Right cardiac atrium (tissue), 5 donors: ENCODE measurements at regions not wholly inside any gene's neighbourhood (a gene's known extent, or its start where the extent isn't known, plus 50 kb on each side); places are given as distances from the start of the nearest gene placed in this dataset.

Source experiments
- ATAC-seq, 2 donors: fragments of 200-7000 bp; cut with Tn5 transposase; one replicate each; pipeline versions ENCODE4 v1.8.0 to v1.9.1; 2020; ENCODE audit warnings: moderate library complexity in 2 of 2, mild to moderate bottlenecking in 1 of 2
- DNase-seq, 3 donors: peaks; one replicate each; pipeline ENCODE4 v3.0.0-alpha.2; 2020
- H3K27ac ChIP-seq: one replicate; pipeline ENCODE4 v1.5.1; 2013; ENCODE audit warnings: mild to moderate bottlenecking, low read length, control low read depth, moderate library complexity
- H3K27me3 ChIP-seq: one replicate; pipeline ENCODE4 v1.6.1; 2013; ENCODE audit not compliant: control insufficient read depth, insufficient read depth
- H3K4me1 ChIP-seq: one replicate; pipeline ENCODE4 v1.6.1; 2013; ENCODE audit warnings: low read length; ENCODE audit not compliant: control insufficient read depth, insufficient read depth
- H3K4me3 ChIP-seq: one replicate; pipeline ENCODE4 v1.5.1; 2013; ENCODE audit warnings: low read length, control low read depth
- H3K9me3 ChIP-seq: one replicate; pipeline ENCODE4 v1.6.1; 2013; ENCODE audit warnings: low read length; ENCODE audit not compliant: control insufficient read depth
- WGBS: extraction: QIAGEN DNeasy Blood & Tissue Kit; methylation state at CpG from one replicate; pipeline ENCODE4 v1.1.7; 2013; 5-methylcytosine and 5-hydroxymethylcytosine counted together
- intact Hi-C, 4 donors: fragments of 100-400 bp; cut with DNase I; formaldehyde crosslinking; loops; one replicate each; pipeline versions ENCODE4 v1.11.0 to v1.14.0; 2022 to 2023
- donor health status: healthy with polysubstance abuse.
- donor health status: DM: no; HTN: yes; CAD: no.
- donor health status: DM: no; HTN: no; CAD: no.
- donor health status: DM: no; HTN: yes; CAD: no; lungs with severe emphysema.
- donor health status: DM: yes; HTN: yes; CAD: no.

DNA sequence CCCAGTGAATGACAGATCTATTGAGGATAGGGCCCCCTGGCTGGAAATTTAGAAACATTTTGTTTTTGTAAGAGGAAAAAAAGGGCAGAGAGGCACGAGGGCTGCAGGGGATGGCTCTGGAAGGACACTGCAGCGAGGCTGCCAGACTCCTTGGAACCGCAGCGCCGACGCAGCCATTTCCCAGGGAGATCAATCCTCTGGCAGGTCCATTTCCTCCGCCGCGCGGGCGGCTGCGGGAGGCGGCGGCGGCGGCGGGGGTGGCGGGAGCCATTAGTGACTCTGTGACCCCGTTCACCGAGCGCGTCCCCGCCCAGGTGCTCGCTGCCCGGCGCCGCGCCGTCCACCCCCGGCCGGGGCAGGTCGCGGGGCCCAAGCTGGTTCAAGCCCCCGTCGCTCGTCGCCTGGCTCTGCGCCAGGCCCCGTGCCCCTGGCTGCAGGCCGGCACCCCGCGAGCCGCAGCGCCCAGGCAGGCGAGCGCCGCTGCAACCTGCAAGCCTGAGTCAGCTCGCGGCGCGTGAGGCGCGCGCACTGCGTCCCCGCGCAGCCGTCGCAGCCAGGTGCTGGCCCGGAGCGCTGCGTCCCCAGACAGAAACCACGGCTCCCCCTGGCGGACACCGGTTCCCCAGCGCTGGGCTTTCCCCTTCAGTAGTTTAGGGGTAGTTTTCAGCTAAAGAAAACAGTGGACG is 192.6 kb downstream of the KATNAL1 start:
- intact Hi-C loops = loop anchor here (5.0 to 10.0 kb wide), 10 partner anchors 190 to 607 kb away; partner anchors contain the start of gene UBL3 (in 1 of the 4)
- ATAC-seq = peak; percentile 83 to 87
- peak overlapping the region; percentile 67 for H3K4me3 ChIP-seq
- WGBS = under 1% methylated on average over 67 of the region's 67 CpGs
- no peak overlapping the region for H3K27ac ChIP-seq
- H3K9me3 ChIP-seq = no peaks in the 10 kb centered on the region
- peak; percentile 88 to 97 (median 95) for DNase-seq
- H3K4me1 ChIP-seq = peaks cover 4% of the 10 kb centered on the region
- H3K27me3 ChIP-seq = no peaks in the 10 kb centered on the region

DNA sequence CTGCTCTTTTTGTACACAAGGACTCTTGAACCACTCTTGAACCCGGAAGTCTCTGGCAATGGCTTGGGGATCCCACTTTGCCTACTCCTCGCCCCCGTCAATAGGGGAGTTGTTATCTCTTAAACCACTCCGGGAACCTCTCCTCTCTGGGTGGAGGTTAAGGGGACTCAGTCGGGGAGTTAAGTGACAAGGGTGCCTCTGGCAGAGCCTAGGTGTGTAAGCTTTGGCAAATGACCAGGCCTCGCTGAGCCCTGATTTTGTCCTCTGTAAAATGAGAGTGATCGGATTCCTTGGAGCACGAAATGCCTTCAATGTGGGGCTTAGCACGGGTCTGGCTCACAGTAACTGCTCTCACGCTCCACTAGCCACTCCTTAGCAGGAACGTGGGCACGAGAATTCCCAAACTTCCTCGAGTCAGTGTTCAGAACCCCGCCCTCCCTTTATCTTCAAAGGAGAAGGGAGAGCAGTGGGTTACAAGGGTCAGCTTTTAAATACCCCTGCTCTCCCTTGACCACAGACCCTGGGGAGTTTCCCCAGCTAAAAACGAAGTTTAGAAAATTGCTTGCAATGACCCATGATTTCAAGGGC is 193.3 kb downstream of the KATNAL1 start:
- ATAC-seq = peak; percentile 16 to 17
- 56% methylated on average over 15 of the region's 15 CpGs for WGBS
- H3K27ac ChIP-seq = no peak overlapping the region

DNA sequence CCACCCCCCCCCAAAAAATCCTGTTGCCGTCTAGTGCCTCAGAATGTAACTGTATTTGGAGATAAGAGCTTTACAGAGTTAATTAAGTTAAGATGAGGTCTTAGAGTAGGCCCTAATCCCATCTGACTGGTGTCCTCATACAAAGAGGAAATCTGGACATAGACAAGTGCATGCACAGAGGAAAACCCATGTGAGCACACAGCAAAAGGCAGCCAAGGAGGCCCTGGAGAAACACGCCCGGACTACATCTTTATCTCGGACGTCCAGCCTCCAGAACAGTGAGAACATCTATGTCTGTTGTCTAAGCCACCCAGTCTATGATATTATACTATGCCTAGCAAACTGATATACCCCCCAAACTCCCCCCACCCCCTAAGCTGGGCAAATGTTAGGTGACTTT is 193.8 kb downstream of the KATNAL1 start:
- DNase-seq (no peak), ATAC-seq (peak; percentile 22)
- Histone ChIP-seq H3K4me1 (peaks cover 4% of the 10 kb centered on the region), H3K27ac (no peak overlapping the region), H3K27me3 (no peaks in the 10 kb centered on the region), H3K9me3 (no peaks in the 10 kb centered on the region), H3K4me3 (no peak overlapping the region)
- intact Hi-C loops = loop anchor here (5.0 to 10.0 kb wide), 9 partner anchors 189 to 606 kb away; partner anchors contain the start of gene UBL3 (in 1 of the 4)
- 56% methylated on average over 5 of the region's 5 CpGs for WGBS

More for the DNA sequence above, 193.3 kb downstream of the KATNAL1 start:
- no peak for DNase-seq
- Histone ChIP-seq H3K4me3 (peak overlapping the region; percentile 67), H3K27me3 (no peaks in the 10 kb centered on the region), H3K4me1 (peaks cover 4% of the 10 kb centered on the region), H3K9me3 (no peaks in the 10 kb centered on the region)
- intact Hi-C loops = loop anchor here (5.0 to 10.0 kb wide), 9 partner anchors 189 to 607 kb away; partner anchors contain the start of gene UBL3 (in 1 of the 4)

DNA sequence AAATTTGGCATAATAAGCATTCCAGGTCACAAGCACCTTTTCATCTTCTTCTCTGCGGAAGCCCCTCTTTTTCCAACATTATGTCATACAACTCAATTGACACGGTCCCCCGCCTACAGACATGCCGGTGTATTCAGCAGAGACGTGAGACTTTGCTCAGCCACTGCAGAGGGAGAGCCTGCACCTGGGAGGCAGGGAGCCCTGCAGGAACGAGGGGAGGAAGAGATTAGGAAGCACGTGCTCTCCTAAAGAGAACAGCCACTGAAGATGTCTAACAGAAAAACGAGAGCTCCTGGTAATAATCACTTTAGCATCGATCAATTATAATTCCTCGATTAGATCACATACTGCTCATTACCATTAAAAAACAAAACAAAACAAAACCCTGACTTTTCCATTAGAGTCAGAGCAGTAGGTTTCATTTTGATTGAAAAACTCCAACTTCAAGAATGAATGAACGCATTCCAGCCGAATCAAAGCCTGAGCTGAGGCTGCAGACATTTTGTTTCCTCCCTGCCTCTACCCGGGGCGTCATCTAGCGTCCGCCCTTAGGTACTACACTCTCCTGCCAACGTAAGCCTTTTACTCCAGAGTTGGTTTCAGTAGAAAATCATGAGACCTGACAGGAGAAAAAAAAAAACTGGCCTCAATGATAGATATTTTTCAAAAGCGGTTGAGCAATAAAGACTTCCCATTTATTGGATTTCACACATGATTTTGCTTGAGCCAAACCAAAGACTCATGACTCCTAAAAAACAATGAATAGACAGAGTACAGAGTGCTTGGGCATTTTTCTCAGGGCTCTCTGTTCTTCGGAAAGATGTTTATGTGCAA is 194.5 kb downstream of the KATNAL1 start:
- WGBS = 24% methylated on average over 19 of the region's 19 CpGs
- DNase-seq (peak; percentile 70 to 90 (median 85)), ATAC-seq (peak; percentile 75 to 83)
- no peak overlapping the region for H3K4me3 ChIP-seq
- peaks cover 4% of the 10 kb centered on the region for H3K4me1 ChIP-seq
- H3K27ac ChIP-seq = no peak overlapping the region
- intact Hi-C loops = loop anchor here (5.0 to 10.0 kb wide), 9 partner anchors 188 to 606 kb away; partner anchors contain the start of gene UBL3 (in 1 of the 4)
- no peaks in the 10 kb centered on the region for H3K9me3 ChIP-seq
- no peaks in the 10 kb centered on the region for H3K27me3 ChIP-seq

DNA sequence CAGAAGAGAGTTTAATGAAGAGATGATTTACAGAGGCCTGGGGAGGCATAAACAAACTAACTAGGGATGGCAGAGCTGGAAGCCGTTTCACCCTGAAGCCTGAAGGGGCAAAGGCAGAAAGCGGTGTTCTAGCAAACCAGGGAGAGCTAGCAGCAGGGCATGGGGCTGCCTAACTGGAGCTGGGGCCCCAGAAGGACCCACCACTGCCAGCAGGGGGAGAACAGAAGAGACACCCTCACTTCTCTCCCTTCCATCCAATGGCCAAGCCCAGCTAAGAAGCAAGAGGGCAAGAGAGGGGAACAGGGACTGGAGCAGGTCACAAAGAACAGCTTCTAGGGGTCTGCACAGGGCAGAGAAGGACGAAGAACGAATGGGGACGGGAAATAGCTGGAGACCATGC is 195.5 kb downstream of the KATNAL1 start:
- intact Hi-C loops = loop anchor here (5.0 to 10.0 kb wide), 9 partner anchors 187 to 605 kb away; partner anchors contain the start of gene UBL3 (in 1 of the 4)
- Histone ChIP-seq H3K4me1 (peaks cover 4% of the 10 kb centered on the region), H3K27me3 (no peaks in the 10 kb centered on the region), H3K27ac (no peak overlapping the region), H3K9me3 (no peaks in the 10 kb centered on the region), H3K4me3 (no peak overlapping the region)
- 89% methylated on average over 5 of the region's 5 CpGs for WGBS
- DNase-seq (no peak), ATAC-seq (no peak)

DNA sequence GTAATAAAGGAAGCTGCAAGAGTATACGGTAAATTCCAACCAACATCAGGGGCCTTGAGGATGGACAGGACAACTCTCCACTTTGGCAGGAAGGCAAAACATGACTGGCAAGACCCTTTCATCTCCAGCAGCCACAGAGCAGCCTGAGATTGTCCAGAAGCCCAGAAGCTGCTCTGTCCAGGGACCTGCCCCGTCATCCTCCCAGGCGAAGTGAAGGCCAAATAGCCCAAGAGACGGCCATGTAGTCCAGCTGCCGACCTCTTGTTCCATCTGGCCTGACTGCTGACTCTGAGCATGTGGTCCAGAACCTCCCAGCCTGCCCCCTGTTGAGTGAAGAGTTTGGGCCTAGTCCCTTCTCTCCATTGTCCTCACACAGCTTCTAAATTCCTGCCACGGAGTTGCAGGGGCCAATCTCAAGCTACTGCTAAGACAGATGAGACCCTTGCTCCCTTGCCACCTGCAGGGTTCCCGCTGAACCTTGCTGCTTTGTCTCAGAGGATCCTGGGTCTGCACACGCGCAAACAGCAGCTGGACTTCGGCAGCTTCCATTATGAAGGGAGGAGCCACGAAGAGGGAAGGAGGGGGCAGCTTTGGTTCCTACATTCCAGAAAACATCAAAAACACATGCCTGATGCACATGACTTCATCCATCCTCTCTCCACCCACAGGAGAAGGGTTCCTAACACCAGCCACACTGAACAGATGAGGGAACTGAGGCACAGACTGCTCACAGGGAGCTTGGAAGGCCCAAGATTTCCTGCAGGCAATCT is 196.9 kb downstream of the KATNAL1 start:
- ATAC-seq (no peak), DNase-seq (peak in 2 of 3 donors; percentile 51 to 63)
- peaks cover 2% of the 10 kb centered on the region for H3K4me1 ChIP-seq
- H3K9me3 ChIP-seq = no peaks in the 10 kb centered on the region
- WGBS = 73% methylated on average over 11 of the region's 11 CpGs
- intact Hi-C loops = loop anchor here (5.0 to 10.0 kb wide), 9 partner anchors 186 to 603 kb away; partner anchors contain the start of gene UBL3 (in 1 of the 4)
- H3K27ac ChIP-seq = no peak overlapping the region
- no peak overlapping the region for H3K4me3 ChIP-seq
- H3K27me3 ChIP-seq = no peaks in the 10 kb centered on the region

DNA sequence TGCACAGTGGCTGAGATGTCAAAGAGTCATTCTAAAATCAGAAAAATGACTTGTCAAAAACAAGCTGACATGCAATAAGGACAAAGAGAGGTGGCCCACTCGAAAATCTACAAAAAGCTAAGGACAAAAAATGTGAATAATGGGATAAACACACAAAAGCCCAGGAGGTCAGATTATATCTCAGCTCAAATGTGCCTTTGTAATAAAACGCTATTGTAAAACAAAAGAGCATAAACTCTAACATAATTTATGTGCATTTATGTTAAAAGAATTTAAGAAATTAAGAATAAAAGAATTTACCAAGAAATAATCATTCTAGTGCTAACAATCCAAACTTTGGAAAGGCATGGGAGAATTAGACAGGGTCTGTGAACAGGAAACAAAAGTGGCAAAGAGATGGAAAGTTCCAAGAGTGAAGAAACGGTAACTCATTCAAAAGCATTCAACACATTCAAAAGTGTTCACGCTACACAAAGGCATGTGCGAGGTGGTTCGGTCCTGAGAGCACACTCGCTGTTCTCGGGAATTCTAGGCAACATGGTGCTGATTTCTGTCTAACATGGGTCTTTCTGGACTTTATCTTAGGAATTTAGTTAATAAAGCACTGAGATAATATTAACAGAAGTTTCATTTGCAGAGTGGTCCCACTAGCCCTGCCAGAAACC is 197.7 kb downstream of the KATNAL1 start:
- Histone ChIP-seq H3K27ac (no peak overlapping the region), H3K27me3 (no peaks in the 10 kb centered on the region), H3K4me1 (peaks cover 2% of the 10 kb centered on the region), H3K4me3 (no peak overlapping the region), H3K9me3 (no peaks in the 10 kb centered on the region)
- DNase-seq = no peak
- intact Hi-C loops = loop anchor here (5.0 to 10.0 kb wide), 9 partner anchors 185 to 602 kb away; partner anchors contain the start of gene UBL3 (in 1 of the 4)
- 83% methylated on average over 8 of the region's 8 CpGs for WGBS
- no peak for ATAC-seq

DNA sequence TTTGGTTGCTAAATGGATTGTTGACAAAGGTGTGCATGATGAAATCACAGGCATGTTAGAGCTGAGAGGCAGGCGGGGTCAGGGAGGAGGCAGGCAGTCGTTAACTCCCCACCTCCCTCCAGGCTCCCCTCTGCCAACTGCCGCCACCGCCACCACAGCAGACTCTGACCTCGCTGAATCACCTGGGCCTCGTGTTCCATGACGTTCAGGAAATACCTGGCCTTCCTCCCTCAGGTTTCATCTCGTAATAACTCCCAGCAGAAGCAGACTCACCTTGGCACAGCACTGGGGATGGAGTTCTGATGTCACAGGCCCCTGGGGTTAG is 198.5 kb downstream of the KATNAL1 start:
- WGBS = 80% methylated on average over 8 of the region's 8 CpGs
- intact Hi-C loops = no loop called here
- no peaks in the 10 kb centered on the region for H3K9me3 ChIP-seq
- peak in 1 of 2 donors; percentile 21 for ATAC-seq
- H3K27me3 ChIP-seq = no peaks in the 10 kb centered on the region
- H3K27ac ChIP-seq = no peak overlapping the region
- H3K4me1 ChIP-seq = peaks cover 2% of the 10 kb centered on the region
- H3K4me3 ChIP-seq = no peak overlapping the region
- DNase-seq = no peak

DNA sequence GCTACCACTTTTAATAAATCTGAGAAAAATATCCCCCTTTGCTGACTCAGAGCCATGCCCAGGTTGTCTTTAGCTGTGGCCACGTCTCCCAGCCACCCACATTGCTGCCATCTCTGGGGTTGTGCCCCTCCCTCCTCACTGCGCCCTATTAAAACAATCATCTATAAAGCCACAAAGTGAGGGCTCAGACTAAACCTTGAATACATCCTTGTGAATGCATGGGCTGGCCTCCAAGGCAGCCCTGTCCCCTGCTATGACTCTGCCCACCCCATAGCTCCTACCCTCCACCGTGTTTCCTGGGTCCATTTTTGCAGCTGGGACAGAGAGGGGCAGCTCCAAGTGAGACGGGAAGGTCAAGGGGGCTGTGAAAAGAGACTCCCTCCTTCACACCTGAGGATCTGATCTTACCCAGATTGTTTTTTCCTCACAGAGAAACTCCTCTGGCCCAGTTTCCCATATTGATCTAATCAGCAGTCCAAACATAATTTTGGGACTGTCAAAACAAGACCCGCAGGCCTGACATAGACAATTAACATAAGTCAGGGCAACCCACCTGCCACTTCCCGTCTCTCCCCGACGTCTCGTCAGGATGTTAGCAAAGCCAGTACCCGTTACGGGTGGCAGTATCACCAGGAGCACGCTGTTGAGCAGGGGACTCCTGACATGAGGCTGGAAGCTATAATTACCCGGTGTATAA is 199.0 kb downstream of the KATNAL1 start:
- WGBS = 82% methylated on average over 13 of the region's 13 CpGs
- H3K4me1 ChIP-seq = peaks cover 2% of the 10 kb centered on the region
- intact Hi-C loops = no loop called here
- no peaks in the 10 kb centered on the region for H3K27me3 ChIP-seq
- ATAC-seq = no peak
- H3K4me3 ChIP-seq = no peak overlapping the region
- DNase-seq = no peak
- no peak overlapping the region for H3K27ac ChIP-seq
- no peaks in the 10 kb centered on the region for H3K9me3 ChIP-seq
